GM12864 (cell line): ENCODE measurements at regions not wholly inside any gene's neighbourhood (a gene's known extent, or its start where the extent isn't known, plus 50 kb on each side); places are given as distances from the start of the nearest gene placed in this dataset.

Experiments
- DNase-seq: peaks from one replicate; pipeline ENCODE4 v3.0.0-alpha.2; 2011; ENCODE audit warnings: low read depth
- H3K4me3 ChIP-seq: 2 replicates; pipeline ENCODE4 v1.5.1; 2011; ENCODE audit warnings: mild to moderate bottlenecking, low read depth, low read length, control low read depth
- TF ChIP-seq, protein P1 (sequence below): IDR thresholded peaks from 2 replicates; pipeline ENCODE4 v1.5.1; 2011; ENCODE audit warnings: low read depth, mild to moderate bottlenecking, moderate library complexity, low read length, control low read depth, inconsistent platforms; ENCODE audit errors: missing control alignments

DNA sequence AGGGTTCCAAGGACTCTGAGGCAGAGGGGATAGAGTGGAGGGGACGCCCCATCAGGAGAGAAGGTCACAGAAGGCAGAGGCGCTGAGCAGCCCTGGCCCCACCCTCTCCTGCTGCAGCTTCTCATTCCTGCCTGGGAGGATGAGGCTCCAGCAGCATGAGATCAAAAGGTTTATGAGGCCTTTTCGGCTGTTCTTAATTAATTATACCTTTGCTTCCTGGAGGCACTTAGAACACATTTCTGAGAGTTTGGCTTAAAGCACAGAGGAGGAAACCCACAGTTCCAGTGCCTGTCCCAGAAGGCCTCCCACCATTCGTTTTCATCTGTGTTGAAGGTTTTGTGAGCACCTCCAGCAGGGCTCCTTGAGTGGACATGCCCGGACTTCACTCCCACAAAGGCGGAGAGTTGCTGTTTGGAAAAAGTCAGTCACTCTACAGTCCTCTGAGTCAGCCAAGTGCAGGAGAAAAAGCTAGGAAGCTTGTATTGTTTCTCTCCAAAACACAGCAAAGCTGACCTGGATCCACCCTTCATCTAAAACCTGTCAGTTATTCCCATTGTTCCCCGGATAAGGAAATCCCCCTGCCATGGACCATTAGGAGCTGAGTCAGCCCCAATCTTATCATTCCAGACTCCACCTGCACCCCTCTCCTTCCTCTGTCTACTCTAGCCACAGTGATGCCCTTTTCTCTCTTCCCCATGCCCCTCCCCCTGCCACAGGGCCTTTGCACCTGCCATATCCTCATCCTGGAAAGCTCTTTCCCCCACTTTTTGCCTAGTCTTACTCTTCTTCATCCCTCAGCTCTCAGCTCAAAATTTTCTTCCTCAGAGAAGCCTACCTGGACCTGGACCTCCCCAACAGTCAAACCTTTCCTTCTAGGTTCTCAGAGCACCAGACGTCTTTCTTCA lies 276.8 kb downstream of the FBXW7 start:
- TF ChIP-seq, protein P1, sequence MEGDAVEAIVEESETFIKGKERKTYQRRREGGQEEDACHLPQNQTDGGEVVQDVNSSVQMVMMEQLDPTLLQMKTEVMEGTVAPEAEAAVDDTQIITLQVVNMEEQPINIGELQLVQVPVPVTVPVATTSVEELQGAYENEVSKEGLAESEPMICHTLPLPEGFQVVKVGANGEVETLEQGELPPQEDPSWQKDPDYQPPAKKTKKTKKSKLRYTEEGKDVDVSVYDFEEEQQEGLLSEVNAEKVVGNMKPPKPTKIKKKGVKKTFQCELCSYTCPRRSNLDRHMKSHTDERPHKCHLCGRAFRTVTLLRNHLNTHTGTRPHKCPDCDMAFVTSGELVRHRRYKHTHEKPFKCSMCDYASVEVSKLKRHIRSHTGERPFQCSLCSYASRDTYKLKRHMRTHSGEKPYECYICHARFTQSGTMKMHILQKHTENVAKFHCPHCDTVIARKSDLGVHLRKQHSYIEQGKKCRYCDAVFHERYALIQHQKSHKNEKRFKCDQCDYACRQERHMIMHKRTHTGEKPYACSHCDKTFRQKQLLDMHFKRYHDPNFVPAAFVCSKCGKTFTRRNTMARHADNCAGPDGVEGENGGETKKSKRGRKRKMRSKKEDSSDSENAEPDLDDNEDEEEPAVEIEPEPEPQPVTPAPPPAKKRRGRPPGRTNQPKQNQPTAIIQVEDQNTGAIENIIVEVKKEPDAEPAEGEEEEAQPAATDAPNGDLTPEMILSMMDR, result no peak
- H3K4me3 ChIP-seq, result no peak overlapping the region
- DNase-seq, result no peak

DNA sequence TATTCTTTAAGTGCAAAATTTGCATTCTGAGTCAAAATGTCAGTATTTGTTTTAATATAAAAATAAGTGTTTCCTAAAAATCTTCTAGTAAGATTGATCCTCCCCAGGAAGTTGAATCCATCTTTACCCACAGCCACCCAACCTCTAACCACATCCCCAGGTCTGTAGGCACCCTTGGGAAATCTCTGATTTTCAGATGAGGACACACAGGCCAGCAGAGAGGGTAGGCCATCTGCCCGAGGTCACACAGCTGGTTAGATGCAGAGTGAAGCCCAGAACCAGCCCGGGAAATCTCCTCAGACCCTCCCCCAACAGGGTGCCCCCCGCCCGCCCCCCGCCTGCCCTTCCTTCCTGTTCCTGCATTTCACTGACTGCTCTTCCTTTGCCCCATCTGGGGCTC lies 277.5 kb downstream of the FBXW7 start:
- TF ChIP-seq, protein P1, result no peak
- DNase-seq, result no peak

DNA sequence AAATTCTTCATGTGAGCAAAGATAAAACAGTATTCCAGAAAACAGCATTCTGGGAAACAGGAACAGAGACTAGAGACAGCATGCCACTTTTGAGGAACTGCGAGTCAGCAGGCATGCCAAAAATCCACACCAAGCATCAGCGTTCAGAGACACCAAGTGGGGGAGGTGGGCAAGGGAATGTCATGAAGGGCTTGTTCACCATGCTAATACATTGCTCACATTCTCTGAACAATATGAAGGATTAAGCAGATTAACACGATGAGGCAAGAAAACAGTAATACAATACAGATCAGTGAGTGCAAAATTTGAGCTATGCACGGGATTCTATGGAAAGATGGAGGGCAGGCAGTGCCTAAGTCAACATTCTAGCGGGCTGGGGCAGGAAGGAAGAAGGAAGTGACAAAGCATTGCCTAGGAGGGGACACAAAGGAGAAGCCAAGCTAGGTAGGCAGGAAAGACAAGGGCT lies 278.3 kb downstream of the FBXW7 start:
- DNase-seq, result no peak
- TF ChIP-seq, protein P1, result no peak
- H3K4me3 ChIP-seq, result no peak overlapping the region

More for the DNA sequence above, 277.5 kb downstream of the FBXW7 start:
- H3K4me3 ChIP-seq, result no peak overlapping the region

DNA sequence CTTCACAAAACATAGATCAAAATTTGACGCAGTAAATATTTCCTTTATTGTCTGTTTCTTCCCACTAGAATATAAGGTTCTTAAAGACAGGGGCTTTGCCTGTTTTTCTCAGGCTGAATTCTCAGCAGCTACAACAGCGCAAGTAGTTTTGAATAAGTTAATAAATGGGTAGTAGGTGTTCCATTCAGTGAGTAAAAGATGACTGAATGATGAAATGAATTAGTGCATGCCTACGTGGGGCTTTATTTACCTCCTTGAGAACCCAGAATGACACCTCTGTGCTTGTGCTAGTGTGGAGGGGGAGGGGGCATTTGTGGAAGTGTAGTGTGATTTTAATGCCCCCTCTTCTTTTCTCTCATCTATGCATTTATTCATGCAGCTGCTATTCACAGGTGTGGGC lies 278.9 kb downstream of the FBXW7 start:
- no peak for DNase-seq
- TF ChIP-seq, protein P1, result no peak
- no peak overlapping the region for H3K4me3 ChIP-seq

DNA sequence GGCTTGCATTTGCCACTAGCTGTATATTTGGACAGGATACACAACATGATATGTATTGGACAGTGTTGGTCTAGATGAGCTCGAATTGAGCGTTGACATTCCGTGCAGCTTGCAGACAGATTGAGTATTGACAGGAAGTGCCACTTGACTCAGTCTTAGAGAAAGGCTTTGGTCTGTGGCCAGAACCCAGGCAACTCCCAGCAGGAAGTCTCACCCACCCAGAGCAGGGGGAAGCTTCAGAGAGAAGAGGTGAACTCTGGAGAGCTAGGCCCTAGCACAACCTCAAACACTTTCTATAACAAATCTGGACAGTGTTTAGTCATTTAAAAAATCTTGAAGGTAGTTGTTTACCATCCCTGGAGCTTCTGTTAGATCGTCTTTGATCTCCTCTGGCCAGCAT lies 280.5 kb downstream of the FBXW7 start:
- TF ChIP-seq, protein P1, result no peak
- no peak overlapping the region for H3K4me3 ChIP-seq
- DNase-seq, result peak; percentile 27

DNA sequence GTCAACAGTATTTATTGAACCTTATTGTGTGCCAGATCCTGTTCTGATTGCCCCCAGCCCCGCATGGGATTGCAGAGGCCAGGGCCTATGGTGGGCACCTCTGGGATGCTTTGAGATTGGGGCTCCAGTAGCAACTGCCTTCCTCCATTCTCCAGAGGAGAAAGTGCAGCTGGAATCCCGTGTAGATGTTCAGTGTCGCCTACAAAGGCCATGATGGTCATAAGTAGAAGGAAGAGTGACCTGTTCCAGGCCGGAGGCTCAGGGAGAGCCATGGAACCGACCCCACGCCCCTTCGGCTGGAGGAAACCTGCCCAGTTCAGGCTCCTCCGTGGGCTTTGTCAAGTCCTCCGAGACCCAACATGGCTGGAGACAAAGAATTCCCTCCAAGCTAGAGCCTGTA lies 287.5 kb downstream of the FBXW7 start:
- TF ChIP-seq, protein P1, result no peak
- no peak for DNase-seq
- H3K4me3 ChIP-seq, result no peak overlapping the region

DNA sequence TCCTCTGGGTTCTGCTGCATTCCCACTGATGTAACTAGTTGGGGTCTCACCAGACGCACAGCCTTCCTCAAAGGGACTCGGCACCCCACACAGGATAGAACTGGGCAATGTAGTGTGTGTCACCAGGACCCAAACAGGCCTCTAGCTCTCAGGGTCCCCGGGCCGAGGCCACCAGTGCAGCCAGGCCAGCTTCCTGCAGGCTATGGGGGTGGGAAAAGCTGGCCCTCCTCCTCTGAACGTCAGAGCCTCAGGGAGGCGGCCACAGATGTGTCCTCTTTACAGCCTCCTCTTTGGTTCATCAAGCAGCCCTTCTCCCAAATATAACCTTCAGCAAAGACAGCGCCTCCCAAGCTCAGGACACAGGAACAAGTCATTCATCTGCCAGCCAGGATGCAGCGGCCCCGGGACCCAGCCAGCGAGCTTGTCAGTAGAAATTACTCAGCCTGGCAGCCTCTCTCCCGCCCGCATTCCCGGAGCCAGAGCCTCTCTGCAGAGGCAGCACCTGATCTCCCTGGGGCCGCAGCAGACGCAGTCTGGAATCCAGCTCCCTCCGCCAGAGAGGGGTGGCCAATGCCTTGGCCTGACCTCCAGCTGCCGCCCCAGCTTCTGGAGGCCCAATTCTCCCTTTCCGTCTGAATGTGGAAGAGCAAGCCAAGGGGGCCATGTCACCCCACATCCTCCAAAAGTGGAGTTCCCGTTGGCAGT lies 288.5 kb downstream of the FBXW7 start:
- DNase-seq, result no peak
- TF ChIP-seq, protein P1, result no peak
- H3K4me3 ChIP-seq, result no peak overlapping the region
